Muscle of leg (tissue), 3 donors: ENCODE measurements at regions not wholly inside any gene's neighbourhood (a gene's known extent, or its start where the extent isn't known, plus 50 kb on each side); places are given as distances from the start of the nearest gene placed in this dataset.

Experiments used
- DNase-seq: peaks from one replicate; pipeline ENCODE4 v3.0.0; 2013
- H3K27ac ChIP-seq: one replicate; pipeline ENCODE4 v1.5.1; 2013; ENCODE audit warnings: mild to moderate bottlenecking, low read length, control low read depth
- H3K27me3 ChIP-seq: one replicate; pipeline ENCODE4 v1.6.1; 2013; ENCODE audit warnings: low read length; ENCODE audit not compliant: control insufficient read depth, insufficient read depth
- H3K36me3 ChIP-seq: one replicate; pipeline ENCODE4 v1.6.1; 2013; ENCODE audit warnings: low read length; ENCODE audit not compliant: control insufficient read depth, insufficient read depth
- H3K4me1 ChIP-seq: one replicate; pipeline ENCODE4 v1.6.1; 2013; ENCODE audit warnings: low read length; ENCODE audit not compliant: control insufficient read depth, insufficient read depth
- H3K4me3 ChIP-seq: one replicate; pipeline ENCODE4 v1.5.1; 2013; ENCODE audit warnings: low read length, control low read depth
- H3K9me3 ChIP-seq: replicated peaks from 2 replicates; pipeline ENCODE4 v1.6.1; 2013; ENCODE audit warnings: low read depth, low read length; ENCODE audit not compliant: control insufficient read depth
- WGBS: methylation state at CpG from one replicate; pipeline ENCODE4 v1.1.5; 2013; ENCODE audit warnings: missing lambda C conversion rate; ENCODE audit not compliant: insufficient coverage; 5-methylcytosine and 5-hydroxymethylcytosine counted together

- no CpG with 5 or more reads among the region's 3 CpGs for WGBS
- H3K36me3 ChIP-seq = no peaks in the 10 kb centered on the region
- no peak overlapping the region for H3K4me3 ChIP-seq
- no peaks in the 10 kb centered on the region for H3K27me3 ChIP-seq
- DNase-seq = no peak
- H3K9me3 ChIP-seq = no peaks in the 10 kb centered on the region
- H3K27ac ChIP-seq = no peak overlapping the region
- no peaks in the 10 kb centered on the region for H3K4me1 ChIP-seq
These were observed 691.7 kb upstream of the FANCL start for GRCh38 chr2:58932801-58933200.

- H3K4me3 ChIP-seq = no peak overlapping the region
- no peaks in the 10 kb centered on the region for H3K36me3 ChIP-seq
- no peaks in the 10 kb centered on the region for H3K4me1 ChIP-seq
- no peak overlapping the region for H3K27ac ChIP-seq
- 84% methylated on average over 4 of the region's 5 CpGs for WGBS
- H3K27me3 ChIP-seq = no peaks in the 10 kb centered on the region
- H3K9me3 ChIP-seq = no peaks in the 10 kb centered on the region
- no peak for DNase-seq
These were observed 689.4 kb upstream of the FANCL start for GRCh38 chr2:58930537-58930936.

DNA sequence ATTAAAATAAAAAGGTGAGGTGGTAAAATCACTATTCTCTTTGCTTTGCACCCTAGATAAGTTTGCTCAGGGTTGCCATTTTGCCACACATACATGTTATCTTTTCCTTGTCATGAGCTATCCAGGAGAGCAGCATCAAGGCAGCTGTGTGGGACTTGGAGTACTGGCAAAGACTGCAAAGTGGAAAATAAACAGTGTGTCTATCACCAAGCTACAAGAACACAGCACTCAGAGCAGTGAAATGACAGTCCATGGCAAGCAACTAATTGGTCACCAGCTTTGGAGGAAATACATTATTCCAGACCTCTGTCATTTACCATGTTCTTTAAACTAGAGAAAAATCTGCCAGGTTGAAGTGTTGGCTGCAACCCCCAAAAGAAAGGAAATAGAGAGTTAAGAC, 687.8 kb upstream of the FANCL start:
- Histone ChIP-seq H3K4me1 (no peaks in the 10 kb centered on the region), H3K9me3 (no peaks in the 10 kb centered on the region), H3K36me3 (no peaks in the 10 kb centered on the region), H3K27ac (no peak overlapping the region), H3K27me3 (no peaks in the 10 kb centered on the region), H3K4me3 (no peak overlapping the region)
- DNase-seq = no peak

GRCh38 chr2:58928391-58928790, 687.3 kb upstream of the FANCL start:
- no peaks in the 10 kb centered on the region for H3K9me3 ChIP-seq
- no peak overlapping the region for H3K4me3 ChIP-seq
- H3K36me3 ChIP-seq = no peaks in the 10 kb centered on the region

GRCh38 chr2:58926112-58926511, 685.0 kb upstream of the FANCL start:
- no peak for DNase-seq
- no peak overlapping the region for H3K4me3 ChIP-seq
- H3K9me3 ChIP-seq = no peaks in the 10 kb centered on the region
- no peaks in the 10 kb centered on the region for H3K27me3 ChIP-seq
- no peaks in the 10 kb centered on the region for H3K4me1 ChIP-seq
- no peaks in the 10 kb centered on the region for H3K36me3 ChIP-seq
- 100% methylated on average over 2 of the region's 5 CpGs for WGBS
- H3K27ac ChIP-seq = no peak overlapping the region

More at GRCh38 chr2:58928391-58928790, 687.3 kb upstream of the FANCL start:
- H3K27me3 ChIP-seq = no peaks in the 10 kb centered on the region
- 47% methylated on average over 4 of the region's 6 CpGs for WGBS
- H3K4me1 ChIP-seq = no peaks in the 10 kb centered on the region
- H3K27ac ChIP-seq = no peak overlapping the region
- no peak for DNase-seq

DNA sequence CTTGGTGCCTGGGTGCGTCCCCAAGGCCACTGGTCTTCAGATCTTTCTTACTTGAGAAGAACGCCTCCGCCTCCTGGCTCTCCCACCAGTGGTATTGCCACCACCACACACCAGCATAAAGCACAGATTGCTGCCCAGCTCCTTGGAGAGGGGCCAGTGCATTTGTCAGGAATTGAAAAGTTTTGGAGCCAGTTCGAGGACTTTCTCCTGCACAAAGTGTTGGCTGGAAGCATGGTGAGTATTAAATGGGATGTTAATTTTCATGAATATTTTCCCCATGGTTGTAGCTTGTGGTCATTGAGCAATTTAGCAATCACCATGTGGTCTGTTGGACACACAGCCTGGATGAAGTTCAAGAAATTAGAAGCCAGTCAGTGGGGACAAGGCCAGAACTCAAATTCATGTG, 684.6 kb upstream of the FANCL start:
- no peaks in the 10 kb centered on the region for H3K9me3 ChIP-seq
- H3K4me1 ChIP-seq = no peaks in the 10 kb centered on the region
- no peak overlapping the region for H3K27ac ChIP-seq
- no peak overlapping the region for H3K4me3 ChIP-seq
- DNase-seq = peak; percentile 25
- H3K27me3 ChIP-seq = no peaks in the 10 kb centered on the region
- WGBS = 0% methylated on average over 1 of the region's 4 CpGs
- no peaks in the 10 kb centered on the region for H3K36me3 ChIP-seq

GRCh38 chr2:58923869-58924268, 682.7 kb upstream of the FANCL start:
- no CpG with 5 or more reads among the region's 1 CpG for WGBS
- Histone ChIP-seq H3K4me1 (no peaks in the 10 kb centered on the region), H3K4me3 (no peak overlapping the region), H3K27me3 (no peaks in the 10 kb centered on the region), H3K9me3 (no peaks in the 10 kb centered on the region), H3K36me3 (no peaks in the 10 kb centered on the region), H3K27ac (no peak overlapping the region)
- DNase-seq = no peak

DNA sequence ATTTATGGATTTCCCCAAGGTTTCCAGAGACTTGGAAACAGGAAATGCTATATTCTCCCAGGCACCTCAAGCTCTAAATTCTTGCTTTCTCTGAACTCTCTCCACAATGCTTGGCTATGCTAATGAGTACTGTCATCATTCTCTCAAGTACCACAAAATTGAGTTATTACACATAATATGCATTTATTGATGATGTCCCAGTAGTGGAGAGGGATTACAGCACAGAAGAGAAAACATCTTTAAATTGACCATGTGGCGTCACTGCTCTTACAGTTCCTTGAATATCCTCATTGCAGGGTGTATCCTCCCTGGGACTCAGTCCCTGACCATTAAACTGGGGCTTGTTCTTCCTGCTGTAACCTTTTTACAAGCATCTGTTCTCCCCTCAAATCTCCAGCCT, 681.1 kb upstream of the FANCL start:
- Histone ChIP-seq H3K27ac (no peak overlapping the region), H3K36me3 (no peaks in the 10 kb centered on the region), H3K27me3 (no peaks in the 10 kb centered on the region), H3K4me3 (no peak overlapping the region), H3K4me1 (peaks cover 2% of the 10 kb centered on the region), H3K9me3 (no peaks in the 10 kb centered on the region)
- no peak for DNase-seq
- no CpG with 5 or more reads among the region's 1 CpG for WGBS

DNA sequence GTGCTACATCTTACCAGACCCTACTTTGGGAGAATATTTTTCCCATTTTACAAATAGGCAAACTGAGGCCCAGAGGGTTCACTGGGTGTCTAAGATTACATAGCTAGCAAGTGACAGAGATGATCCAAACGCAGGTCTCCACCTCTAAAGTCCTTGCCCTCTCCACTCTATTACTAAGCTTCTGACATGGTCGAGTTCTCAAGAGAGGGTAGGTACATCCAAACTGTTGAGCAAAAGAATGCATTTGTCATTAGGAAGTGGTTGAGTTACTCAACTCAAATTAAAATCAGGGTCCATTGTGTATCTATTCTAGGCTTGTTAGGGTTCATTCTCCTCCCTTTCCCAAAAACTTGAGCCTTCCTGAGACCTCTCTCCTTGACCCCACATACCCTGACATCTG, 680.6 kb upstream of the FANCL start:
- DNase-seq = no peak
- no CpG with 5 or more reads among the region's 2 CpGs for WGBS
- H3K9me3 ChIP-seq = no peaks in the 10 kb centered on the region

DNA sequence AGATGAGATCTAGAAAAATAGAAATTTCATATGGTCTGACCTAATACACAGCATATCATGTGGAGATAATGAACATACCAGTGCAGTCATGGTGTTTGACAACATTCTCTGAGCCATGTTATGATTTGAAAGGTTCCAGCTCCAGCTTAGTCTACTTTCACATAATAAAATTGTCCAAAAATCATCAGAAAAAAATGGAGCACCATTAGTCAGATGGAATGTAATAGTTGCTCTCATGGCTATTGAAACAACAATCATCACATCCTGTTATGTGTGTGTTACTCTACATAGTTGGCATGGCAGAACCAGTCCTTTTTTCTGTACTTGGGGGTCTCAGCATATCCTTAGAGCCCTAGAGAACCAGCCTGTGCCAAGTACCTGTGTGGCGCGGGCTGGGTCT, 678.9 kb upstream of the FANCL start:
- H3K36me3 ChIP-seq = no peaks in the 10 kb centered on the region
- WGBS = 81% methylated on average over 2 of the region's 2 CpGs
- no peak for DNase-seq

More for the DNA sequence above, 680.6 kb upstream of the FANCL start:
- Histone ChIP-seq H3K36me3 (no peaks in the 10 kb centered on the region), H3K4me3 (no peak overlapping the region), H3K4me1 (peaks cover 2% of the 10 kb centered on the region), H3K27ac (no peak overlapping the region), H3K27me3 (no peaks in the 10 kb centered on the region)

GRCh38 chr2:58919316-58919715, 678.2 kb upstream of the FANCL start:
- Histone ChIP-seq H3K27me3 (no peaks in the 10 kb centered on the region), H3K27ac (no peak overlapping the region), H3K4me3 (no peak overlapping the region), H3K9me3 (no peaks in the 10 kb centered on the region), H3K36me3 (no peaks in the 10 kb centered on the region), H3K4me1 (peaks cover 7% of the 10 kb centered on the region)
- no peak for DNase-seq
- WGBS = 85% methylated on average over 4 of the region's 4 CpGs

More for the DNA sequence above, 678.9 kb upstream of the FANCL start:
- no peak overlapping the region for H3K4me3 ChIP-seq
- peaks cover 6% of the 10 kb centered on the region for H3K4me1 ChIP-seq
- no peaks in the 10 kb centered on the region for H3K9me3 ChIP-seq
- no peak overlapping the region for H3K27ac ChIP-seq
- no peaks in the 10 kb centered on the region for H3K27me3 ChIP-seq
